ENCODE measurements at regions not wholly inside any gene's neighbourhood (a gene's known extent, or its start where the extent isn't known, plus 50 kb on each side); places are given as distances from the start of the nearest gene placed in this dataset.

DNA sequence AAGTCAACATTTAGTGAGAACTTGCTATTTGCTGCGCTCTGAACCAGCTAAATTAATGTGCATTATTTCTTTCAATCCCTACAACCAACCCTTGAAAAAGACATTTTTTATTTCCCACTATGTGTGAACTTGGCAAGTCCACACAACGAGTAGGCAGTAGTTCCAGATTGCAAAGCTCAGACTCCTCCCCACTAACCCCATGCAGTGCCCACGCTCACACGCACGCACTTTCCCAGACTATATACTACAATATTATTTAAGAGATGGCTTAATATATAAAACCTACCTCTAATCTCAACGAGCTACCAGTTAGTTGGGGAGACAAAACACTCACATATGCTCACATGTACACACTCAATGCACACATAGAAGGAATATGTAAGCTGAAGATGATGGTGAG lies 671.2 kb downstream of the LMO4 start (continued):
- no peak for TF ChIP-seq FOXM1 (IDR thresholded peaks at IDR 0.05; ENCODE audit: low read depth, low read length)

DNA sequence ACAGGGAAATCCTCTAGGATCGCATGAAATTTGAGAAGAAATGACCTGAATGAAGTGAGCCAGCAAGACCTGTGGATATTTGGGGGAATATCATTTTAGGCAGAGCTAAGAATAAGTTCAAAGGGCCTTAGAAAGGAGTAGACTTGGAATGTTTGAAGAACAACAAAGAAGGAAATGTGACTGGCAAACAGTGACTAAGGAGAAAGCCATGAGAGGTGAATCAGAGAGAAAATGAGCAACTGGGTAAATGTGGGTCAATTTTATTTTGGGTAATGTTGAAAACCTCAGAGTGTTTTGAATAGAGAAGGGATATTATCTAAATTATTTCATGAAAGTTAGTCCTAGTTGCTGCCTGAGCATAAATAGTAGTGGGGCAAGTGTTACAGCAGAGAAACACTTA lies 672.8 kb downstream of the LMO4 start:
- Histone ChIP-seq H3K4me1 (ENCODE audit: control insufficient read depth, insufficient read depth, low read length) (no peaks in the 10 kb centered on the region), H3K79me2 (ENCODE audit: control insufficient read depth, insufficient read depth, low read length) (no peaks in the 10 kb centered on the region), H3K9me3 (replicated peaks; ENCODE audit: control insufficient read depth, insufficient read depth, low read length) (no peaks in the 10 kb centered on the region), H3K4me3 (no peak overlapping the region), H2AFZ (ENCODE audit: control insufficient read depth, low read depth, low read length) (no peak overlapping the region), H3K36me3 (ENCODE audit: control insufficient read depth in 2 of 2, insufficient read depth in 2 of 2, low read length in 1 of 2) (no peaks in the 10 kb centered on the region), H4K20me1 (ENCODE audit: control insufficient read depth, insufficient read depth) (no peaks in the 10 kb centered on the region), H3K4me2 (ENCODE audit: control insufficient read depth, insufficient read depth) (no peak overlapping the region), H3K9ac (ENCODE audit: control insufficient read depth, insufficient read depth, low read length) (no peak overlapping the region), H3K27ac (ENCODE audit: control insufficient read depth, insufficient read depth) (no peak overlapping the region), H3K27me3 (replicated peaks in 1 of 2; ENCODE audit: control insufficient read depth in 2 of 2, insufficient read depth in 2 of 2, low read length in 1 of 2) (no peaks in the 10 kb centered on the region; a peak in 1 of 4 replicates)
- FAIRE-seq (no peak), ATAC-seq (no peak), DNase-seq (ENCODE audit: low read depth, low spot score) (no peak)
- POLR2A ChIA-PET: no interaction called here
- RAD21 ChIA-PET (ENCODE audit: unreplicated experiment): no interaction called here
- CTCF ChIA-PET: no interaction called here
- TF ChIP-seq PML (IDR thresholded peaks at IDR 0.05; ENCODE audit: low read length) (no peak), SREBF2 (IDR thresholded peaks at IDR 0.05; ENCODE audit: low read length) (no peak), PKNOX1 (IDR thresholded peaks at IDR 0.05) (no peak), CHD2 (IDR thresholded peaks at IDR 0.05; ENCODE audit: borderline replicate concordance, low read depth, low read length) (no peak), ZNF622 (IDR thresholded peaks at IDR 0.05) (no peak), YY1 (IDR thresholded peaks at IDR 0.05; ENCODE audit: low read depth, low read length) (no peak), ZNF217 (IDR thresholded peaks at IDR 0.05) (no peak)
- BruUV-seq (replicated peaks): no TSS peak
- intact Hi-C loops (cut with micrococcal nuclease; ENCODE audit: unreplicated experiment) (no loop called here), in situ Hi-C loops (cut with MboI) (no loop called here)
- 69% methylated on average over 1 of the region's 1 CpG for WGBS (ENCODE audit: insufficient coverage, insufficient replicate concordance, low lambda C conversion rate, missing lambda C conversion rate)
- SMC1A ChIA-PET (ENCODE audit: uncharacterized antibody, unreplicated experiment): no interaction called here

Measured in GM12878 (cell line).